ENCODE measurements at regions not wholly inside any gene's neighbourhood (a gene's known extent, or its start where the extent isn't known, plus 50 kb on each side); places are given as distances from the start of the nearest gene placed in this dataset.

- TF ChIP-seq CTCF (IDR thresholded peaks at IDR 0.05) (no peak), POLR2A (IDR thresholded peaks at IDR 0.05) (no peak)
These were observed 329.2 kb downstream of the PMP22 start for GRCh38 chr17:14935845-14936485.
